ENCODE measurements at regions not wholly inside any gene's neighbourhood (a gene's known extent, or its start where the extent isn't known, plus 50 kb on each side); places are given as distances from the start of the nearest gene placed in this dataset.

- TF ChIP-seq, protein P1, sequence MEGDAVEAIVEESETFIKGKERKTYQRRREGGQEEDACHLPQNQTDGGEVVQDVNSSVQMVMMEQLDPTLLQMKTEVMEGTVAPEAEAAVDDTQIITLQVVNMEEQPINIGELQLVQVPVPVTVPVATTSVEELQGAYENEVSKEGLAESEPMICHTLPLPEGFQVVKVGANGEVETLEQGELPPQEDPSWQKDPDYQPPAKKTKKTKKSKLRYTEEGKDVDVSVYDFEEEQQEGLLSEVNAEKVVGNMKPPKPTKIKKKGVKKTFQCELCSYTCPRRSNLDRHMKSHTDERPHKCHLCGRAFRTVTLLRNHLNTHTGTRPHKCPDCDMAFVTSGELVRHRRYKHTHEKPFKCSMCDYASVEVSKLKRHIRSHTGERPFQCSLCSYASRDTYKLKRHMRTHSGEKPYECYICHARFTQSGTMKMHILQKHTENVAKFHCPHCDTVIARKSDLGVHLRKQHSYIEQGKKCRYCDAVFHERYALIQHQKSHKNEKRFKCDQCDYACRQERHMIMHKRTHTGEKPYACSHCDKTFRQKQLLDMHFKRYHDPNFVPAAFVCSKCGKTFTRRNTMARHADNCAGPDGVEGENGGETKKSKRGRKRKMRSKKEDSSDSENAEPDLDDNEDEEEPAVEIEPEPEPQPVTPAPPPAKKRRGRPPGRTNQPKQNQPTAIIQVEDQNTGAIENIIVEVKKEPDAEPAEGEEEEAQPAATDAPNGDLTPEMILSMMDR (IDR thresholded peaks at IDR 0.05) = no peak
- no peak for TF ChIP-seq POLR2A (IDR thresholded peaks at IDR 0.05)
These were observed 191.0 kb downstream of the HNMT start for GRCh38 chr2:138155304-138155703.

Data from adrenal gland (tissue), 5 donors.